Stimulated activated CD8-positive, alpha-beta memory T cell treated with anti-CD3 and anti-CD28 coated beads, Interleukin-7, amount 100 ng/mL, for 4 hours (primary cell): ENCODE measurements at regions not wholly inside any gene's neighbourhood (a gene's known extent, or its start where the extent isn't known, plus 50 kb on each side); places are given as distances from the start of the nearest gene placed in this dataset.
"Not testable (repeated sequence)": the region's sequence is repeated elsewhere in the genome, so short reads cannot be mapped to it uniquely, and the experiment has no call there.

Experiments used
- DNase-seq, 2 donors: peaks; one replicate each; pipeline ENCODE4 v3.0.0-alpha.2; 2020; ENCODE audit warnings: low read depth in 2 of 2

DNA sequence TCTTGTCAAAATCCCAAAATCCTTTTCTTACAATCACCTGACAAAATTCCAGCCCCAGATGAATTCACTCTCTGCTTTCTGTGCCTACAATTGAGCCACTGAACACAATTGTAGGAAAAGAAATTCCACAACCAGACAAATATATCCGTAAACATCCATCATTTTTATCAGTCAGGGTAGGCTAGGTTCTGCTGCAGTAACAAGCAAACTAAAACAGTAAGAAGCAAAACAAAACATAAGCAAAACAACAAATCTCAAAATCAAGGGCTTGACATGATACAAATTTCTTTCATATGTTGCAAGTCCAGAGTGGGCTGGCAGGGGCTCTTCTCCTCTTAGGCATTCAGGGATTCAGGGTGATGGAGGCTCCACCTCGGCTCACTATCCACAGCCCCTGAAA, 114.2 kb upstream of the MAN2A1 start:
- DNase-seq, result no peak

DNA sequence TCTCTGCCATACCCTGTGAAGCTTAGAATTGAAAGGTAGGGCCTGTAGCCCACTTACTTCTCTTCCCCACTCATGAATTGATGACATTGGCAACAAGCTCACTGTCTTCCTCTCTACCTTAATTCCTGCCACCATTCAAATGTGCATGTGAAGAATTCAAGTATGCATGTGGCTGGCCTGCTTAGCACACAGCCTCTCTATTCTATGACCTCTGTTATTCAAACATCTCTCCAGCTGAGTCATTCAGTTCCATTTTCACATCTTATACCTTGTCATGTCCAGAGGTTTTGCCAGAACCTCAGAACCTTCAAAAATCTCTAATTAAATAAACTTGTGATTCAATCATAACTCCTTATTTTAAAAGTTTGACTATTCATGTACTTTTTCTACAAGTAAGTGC, 114.7 kb upstream of the MAN2A1 start:
- no peak for DNase-seq

- DNase-seq, result no peak
Measured at GRCh38 chr5:109573766-109574165, 116.0 kb upstream of the MAN2A1 start.

DNA sequence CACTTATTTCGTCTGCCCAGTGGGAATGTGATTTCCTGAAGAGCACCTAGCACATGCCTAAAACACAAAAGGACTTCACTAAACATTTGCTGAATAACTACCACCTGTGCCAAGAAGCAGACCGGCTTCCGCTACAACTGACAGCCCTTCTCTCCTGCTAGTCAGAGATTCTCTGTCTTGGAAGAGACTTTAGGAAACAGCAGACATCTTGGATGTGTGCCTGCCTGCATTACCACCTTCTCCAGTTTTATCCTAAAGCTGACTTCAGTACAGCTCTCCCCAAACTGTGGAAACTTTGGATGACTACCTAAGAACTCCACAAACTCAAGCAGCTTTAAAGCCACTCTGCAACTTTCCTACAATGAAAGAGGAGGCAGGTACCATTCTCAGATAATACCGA, 116.5 kb upstream of the MAN2A1 start:
- no peak for DNase-seq

DNA sequence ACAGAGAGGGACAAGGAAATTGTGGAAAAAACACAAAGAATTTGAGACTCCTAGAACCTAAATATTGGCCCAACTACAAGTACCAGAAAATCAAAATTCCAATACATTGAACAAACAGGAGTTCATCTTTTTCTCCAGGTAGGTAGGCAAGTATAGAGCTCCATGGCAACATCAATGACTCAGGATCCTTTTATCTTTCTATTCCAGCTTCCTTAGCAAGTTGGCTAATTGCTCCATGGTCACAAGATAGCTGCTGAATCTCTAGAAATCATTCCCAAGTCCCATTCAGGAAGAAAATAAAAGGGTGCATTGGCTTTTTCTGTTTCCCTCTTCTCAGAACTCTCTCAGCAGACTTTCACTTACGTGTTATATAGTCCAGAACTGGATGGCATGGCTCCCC, 117.9 kb upstream of the MAN2A1 start:
- DNase-seq, result no peak

DNA sequence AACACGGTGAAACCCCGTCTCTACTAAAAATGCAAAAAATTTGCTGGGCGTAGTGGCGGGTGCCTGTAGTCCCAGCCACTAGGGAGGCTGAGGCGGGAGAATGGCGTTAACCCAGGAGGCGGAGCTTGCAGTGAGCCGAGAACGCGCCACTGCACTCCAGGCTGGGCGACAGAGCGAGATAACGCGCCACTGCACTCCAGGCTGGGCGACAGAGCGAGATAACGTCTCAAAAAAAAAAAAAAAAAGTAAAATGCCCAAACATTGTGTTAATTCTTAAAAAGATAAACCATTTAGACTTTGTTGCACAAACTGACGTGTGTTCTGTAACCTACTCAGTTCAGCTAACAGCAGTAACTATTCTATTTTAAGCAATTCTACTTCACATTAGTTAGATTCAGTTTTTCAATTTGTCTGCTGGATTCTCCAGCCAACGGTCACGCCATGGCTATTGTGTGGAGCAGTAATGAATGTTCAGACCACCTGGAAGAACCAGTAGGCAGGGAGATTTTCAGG, 119.3 kb upstream of the MAN2A1 start:
- DNase-seq, result no peak

- no peak for DNase-seq
Measured at GRCh38 chr5:109567374-109568044, 122.2 kb upstream of the MAN2A1 start.

- DNase-seq, result no peak
Measured at GRCh38 chr5:109566361-109566760, 123.4 kb upstream of the MAN2A1 start.

DNA sequence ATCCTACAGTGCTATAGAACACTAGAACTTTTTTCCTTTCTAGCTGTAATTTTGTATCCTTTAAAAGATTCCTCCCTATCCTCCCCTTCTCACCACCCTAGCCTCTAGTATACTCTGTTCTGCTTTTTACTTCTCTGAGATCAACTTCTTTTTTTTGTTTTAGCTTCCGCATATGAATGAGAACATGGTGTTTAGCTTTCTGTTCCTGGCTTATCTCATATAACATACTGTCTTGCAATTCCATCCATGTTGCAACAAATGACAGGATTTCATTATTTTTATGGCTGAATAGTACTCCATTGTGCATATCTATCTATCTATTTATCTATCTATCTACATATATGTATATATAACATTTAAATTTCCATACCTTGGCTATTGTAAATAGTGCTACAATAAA, 126.0 kb upstream of the MAN2A1 start:
- no peak for DNase-seq

DNA sequence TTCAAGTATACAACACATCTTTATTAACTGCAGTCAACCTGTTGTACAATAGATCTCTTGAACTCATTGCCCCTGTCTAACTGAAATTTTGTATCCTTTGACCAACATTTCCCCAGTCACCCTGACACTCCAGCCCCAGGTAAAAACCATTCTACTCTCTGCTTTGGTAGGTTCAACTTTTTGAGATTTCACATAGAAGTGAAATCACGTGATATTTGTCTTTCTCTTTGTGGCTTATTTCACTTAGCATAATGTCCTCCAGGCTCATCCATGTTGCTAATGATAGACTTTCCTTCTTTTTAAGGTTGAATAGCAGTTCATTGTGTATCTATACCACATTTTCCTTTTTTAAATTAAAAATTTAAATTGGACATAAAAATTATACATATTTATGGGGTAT, 126.5 kb upstream of the MAN2A1 start:
- no peak for DNase-seq

DNA sequence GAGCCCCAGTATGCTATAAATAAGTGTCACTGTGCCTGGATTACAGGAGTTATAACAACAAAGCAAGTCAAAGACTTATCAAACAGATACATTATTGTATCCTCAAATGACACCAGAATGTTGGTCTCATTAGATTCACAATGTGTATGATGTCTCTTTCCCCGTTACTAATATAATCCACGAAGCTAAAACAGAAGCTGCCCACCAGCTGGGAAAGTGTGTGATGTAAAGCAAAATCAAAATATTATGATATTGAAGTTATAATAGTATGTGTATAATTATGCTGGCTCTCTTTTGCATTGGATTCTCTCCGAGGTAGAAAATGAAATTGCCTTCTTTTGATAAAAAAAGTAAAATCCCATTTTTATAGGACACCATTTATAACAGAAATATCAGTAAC, 127.3 kb upstream of the MAN2A1 start:
- no peak for DNase-seq

- no peak for DNase-seq
Measured at GRCh38 chr5:109561447-109561846, 128.3 kb upstream of the MAN2A1 start.

DNA sequence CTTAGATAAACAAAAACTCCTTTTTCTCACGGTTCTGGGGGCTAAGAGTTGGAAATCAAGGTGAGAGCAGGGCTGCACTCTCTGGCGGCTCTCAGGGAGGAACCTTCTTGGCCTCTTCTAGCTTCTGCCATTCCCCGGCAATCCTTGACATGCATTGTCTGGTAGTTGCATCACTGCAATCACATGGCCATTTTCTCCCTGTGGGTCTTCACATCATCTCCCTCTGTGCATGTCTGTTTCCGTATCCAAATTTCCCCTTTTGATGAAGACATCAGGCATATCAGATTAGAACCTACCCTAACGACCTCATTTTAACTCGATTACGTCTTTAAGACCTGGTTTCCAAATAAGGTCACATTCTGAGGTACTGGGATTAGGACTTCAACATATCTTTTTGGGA, 129.2 kb upstream of the MAN2A1 start:
- DNase-seq, result no peak

DNA sequence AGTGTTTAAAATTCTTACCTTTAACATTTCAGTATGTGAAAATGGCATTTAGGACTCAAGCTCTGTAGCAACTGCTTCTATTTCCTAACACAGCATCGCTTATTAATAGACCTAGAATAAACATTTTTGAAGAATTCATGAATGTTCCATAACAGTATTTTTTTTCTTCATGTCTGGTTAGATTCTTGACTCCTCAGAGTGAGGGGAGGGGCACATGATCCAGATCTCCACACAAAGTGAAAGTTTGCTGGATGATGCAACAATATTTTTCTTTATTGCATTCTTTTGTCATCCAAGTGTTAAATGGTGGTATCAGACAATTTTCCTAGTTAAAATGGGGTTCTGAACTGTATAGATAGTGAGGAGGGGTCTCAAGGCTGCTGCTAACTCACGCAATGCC, 130.8 kb upstream of the MAN2A1 start:
- no peak for DNase-seq

DNA sequence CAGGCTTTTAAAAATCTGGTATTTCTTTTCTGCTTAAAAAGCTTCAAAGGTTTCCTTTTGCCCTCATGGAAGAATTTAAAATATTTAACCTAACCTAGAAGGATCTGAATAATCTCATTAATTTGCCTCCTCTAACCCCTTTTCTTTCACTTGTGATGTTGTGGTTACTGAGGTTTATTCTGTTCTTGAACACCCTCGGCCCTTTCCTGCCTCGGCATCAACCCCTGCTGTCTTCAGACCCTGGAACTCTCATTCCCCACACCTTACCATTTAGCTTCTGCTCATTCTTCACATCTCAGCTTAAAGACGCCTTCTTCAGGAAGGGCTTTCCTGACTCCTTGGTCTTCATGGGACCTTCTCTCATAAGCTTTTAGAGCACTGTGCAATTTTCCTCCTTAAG, 131.4 kb upstream of the MAN2A1 start:
- no peak for DNase-seq

DNA sequence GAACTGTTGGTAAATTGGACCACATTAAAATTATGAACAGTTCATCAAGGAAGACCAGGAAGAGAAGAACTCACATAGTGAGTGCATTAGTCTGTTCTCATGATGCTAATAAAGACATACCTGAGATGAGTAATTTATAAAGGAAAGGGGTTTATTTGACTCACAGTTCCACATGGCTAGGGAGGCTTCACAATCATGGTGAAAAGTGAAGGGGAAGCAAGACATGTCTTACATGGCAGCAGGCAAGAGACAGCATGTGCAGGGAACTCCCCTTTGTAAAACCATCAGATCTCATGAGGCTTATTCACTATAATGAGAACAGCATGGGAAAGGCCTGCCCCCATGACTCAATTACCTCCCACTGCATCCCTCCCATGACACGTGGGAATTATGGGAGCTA, 135.9 kb upstream of the MAN2A1 start:
- no peak for DNase-seq

DNA sequence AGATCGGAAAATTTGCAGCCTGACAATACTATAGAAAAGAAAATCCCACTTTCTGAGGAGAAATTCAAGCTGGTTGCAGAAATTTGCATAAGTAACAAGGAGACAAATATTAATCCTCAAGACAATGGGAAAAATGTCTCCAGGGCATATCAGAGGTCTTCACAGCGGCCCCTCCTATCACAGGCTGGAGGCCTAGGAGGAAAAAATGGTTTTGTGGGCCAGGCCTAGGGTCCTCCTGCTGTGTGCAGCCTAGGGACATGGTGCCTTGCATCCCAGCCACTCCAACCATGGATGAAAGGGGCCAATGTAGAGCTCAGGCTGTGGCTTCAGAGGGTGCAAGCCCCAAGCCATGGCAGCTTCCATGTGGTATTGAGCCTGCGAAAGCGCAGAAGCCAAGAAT, 138.5 kb upstream of the MAN2A1 start:
- not testable (repeated sequence) for DNase-seq

DNA sequence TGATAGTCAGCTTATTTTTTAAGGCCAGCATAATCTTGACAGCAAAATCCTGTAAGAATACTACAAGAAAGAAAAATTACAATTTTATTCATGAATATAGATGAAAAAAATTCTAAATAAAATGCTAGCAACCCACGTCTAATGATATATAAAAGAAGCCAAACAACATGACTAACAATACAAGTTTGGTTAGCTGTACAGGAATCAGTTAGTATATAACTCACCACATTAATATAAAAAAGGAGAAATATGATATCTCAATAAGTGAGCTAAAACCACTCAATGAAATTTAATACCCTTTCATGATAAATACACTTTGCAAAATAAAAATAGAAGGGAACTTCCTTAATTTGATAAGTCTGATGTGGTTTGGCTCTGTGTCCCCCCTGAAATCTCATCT, 139.7 kb upstream of the MAN2A1 start:
- no peak for DNase-seq

GRCh38 chr5:109546461-109546860, 136.7 kb upstream of the PJA2 start:
- DNase-seq, result no peak

- DNase-seq, result not testable (repeated sequence)
Measured at GRCh38 chr5:109544873-109545272, 135.1 kb upstream of the PJA2 start.

DNA sequence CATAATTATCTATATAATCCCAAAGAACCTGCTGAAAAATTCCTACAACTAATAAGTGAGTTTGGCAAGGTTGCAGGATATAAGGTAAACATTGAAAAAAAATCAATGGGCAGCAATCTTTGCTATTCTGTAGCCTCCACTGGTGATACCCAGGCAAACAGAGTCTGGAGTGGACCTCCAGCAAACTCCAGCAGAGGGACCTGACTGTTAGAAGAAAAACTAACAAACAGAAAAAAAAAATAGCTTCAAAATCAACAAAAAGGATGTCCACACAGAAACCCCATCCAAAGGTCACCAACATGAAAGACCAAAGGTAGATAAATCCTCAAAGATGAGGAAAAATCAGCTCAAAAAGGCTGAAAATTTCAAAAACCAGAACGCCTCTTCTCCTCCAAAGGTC, 128.9 kb upstream of the PJA2 start:
- DNase-seq, result not testable (repeated sequence)

DNA sequence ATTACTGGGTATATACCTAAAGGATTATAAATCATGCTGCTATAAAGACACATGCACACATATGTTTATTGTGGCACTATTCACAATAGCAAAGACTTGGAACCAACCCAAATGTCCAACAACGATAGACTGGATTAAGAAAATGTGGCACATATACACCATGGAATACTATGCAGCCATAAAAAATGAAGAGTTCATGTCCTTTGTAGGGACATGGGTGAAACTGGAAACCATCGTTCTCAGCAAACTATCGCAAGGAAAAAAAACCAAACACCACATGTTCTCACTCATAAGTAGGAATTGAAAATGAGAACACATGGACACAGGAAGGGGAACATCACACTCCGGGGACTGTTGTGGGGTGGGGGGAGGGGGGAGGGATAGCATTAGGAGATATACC, 125.3 kb upstream of the PJA2 start:
- not testable (repeated sequence) for DNase-seq

- DNase-seq, result no peak
Measured at GRCh38 chr5:109533751-109534272, 124.0 kb upstream of the PJA2 start.

DNA sequence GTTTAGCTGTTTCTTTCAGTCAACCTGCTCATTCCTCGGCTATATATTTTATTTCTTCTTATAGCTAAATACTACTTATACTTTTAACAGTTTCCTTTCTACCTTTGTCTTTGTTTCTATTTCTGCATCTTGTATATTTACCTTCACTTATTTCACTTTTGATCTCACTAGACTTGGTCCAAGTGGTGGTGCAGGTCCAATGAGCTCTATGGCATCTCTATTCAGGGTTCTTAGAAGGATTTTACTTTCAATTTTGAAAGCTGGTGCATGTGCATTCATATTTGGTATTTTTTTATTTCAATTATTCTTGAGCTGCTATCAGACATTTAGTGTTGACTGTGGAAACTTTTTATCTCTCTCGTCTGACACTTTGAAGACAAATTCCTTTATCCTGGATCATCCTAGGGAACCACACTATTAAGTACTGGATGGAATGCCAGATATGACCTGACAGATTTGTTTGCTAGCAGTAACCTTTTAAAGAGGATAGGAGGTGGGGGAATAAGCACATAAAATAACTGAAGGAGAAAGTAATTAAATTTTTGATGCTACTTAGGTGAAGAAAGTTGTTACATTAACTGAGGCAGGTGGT, 123.1 kb upstream of the PJA2 start:
- DNase-seq, result no peak
